Prostate gland (tissue), 2 donors: ENCODE measurements at regions not wholly inside any gene's neighbourhood (a gene's known extent, or its start where the extent isn't known, plus 50 kb on each side); places are given as distances from the start of the nearest gene placed in this dataset.

Source experiments
- DNase-seq: peaks from one replicate; pipeline ENCODE4 v3.0.0-alpha.2; 2019; ENCODE audit warnings: low spot score
- H3K27ac ChIP-seq, 2 donors: fragments of 200-600 bp; sonication (generic); 2 replicates each; pipeline ENCODE4 v1.5.1; 2017 to 2019
- H3K27me3 ChIP-seq: fragments of 200-600 bp; sonication (generic); replicated peaks from 2 replicates; pipeline ENCODE4 v1.5.1; 2019; ENCODE audit not compliant: insufficient read depth
- H3K36me3 ChIP-seq, 2 donors: fragments of 200-600 bp; sonication (generic); 1 replicate in 1 of 2; 2 replicates in 1 of 2; pipeline versions ENCODE4 v1.5.1 to v1.8.1; 2017 to 2019
- H3K4me1 ChIP-seq: fragments of 200-600 bp; sonication (generic); replicated peaks from 2 replicates; pipeline ENCODE4 v1.5.1; 2019
- H3K4me3 ChIP-seq, 2 donors: fragments of 200-600 bp; sonication (generic); 2 replicates each; pipeline ENCODE4 v1.5.1; 2017 to 2019
- H3K9me3 ChIP-seq: fragments of 200-600 bp; sonication (generic); 2 replicates; pipeline ENCODE4 v1.5.1; 2017
- CTCF ChIP-seq, 4 experiments: fragments of 200-600 bp in 2 of 4; fragments of 450-650 bp in 2 of 4; sonication (generic) in 2 of 4; IDR thresholded peaks; 1 replicate in 3 of 4; 2 replicates in 1 of 4; pipeline ENCODE4 v1.5.1; 2016 to 2019; ENCODE audit warnings: antibody characterized with exemption in 4 of 4, mild to moderate bottlenecking in 2 of 4, moderate library complexity in 2 of 4
- POLR2A ChIP-seq: fragments of 450-650 bp; IDR thresholded peaks from one replicate; pipeline ENCODE4 v1.6.1; 2016; ENCODE audit warnings: antibody characterized with exemption, mild to moderate bottlenecking
- POLR2AphosphoS5 ChIP-seq: sonication (generic); formaldehyde crosslinking; IDR thresholded peaks from one replicate; pipeline ENCODE4 v1.6.1; 2017; ENCODE audit warnings: antibody characterized with exemption
- WGBS: methylation state at CpG from one replicate; pipeline ENCODE4 v1.1.5; 2018; 5-methylcytosine and 5-hydroxymethylcytosine counted together
- intact Hi-C: fragments of 100-400 bp; cut with DNase I; formaldehyde crosslinking; loops from one replicate; pipeline ENCODE4 v1.14.2; 2022

GRCh38 chr3:18660059-18660458, 234.9 kb upstream of the SATB1 start:
- no peaks in the 10 kb centered on the region for H3K36me3 ChIP-seq
- no peak overlapping the region for H3K4me3 ChIP-seq
- DNase-seq: no peak
- no peak overlapping the region for H3K27ac ChIP-seq
- TF ChIP-seq POLR2A (no peak), CTCF (IDR thresholded peaks at IDR 0.05) (no peak), POLR2AphosphoS5 (no peak)
- H3K9me3 ChIP-seq: no peaks in the 10 kb centered on the region
- no peaks in the 10 kb centered on the region for H3K27me3 ChIP-seq
- H3K4me1 ChIP-seq: no peaks in the 10 kb centered on the region
- intact Hi-C loops: no loop called here

GRCh38 chr3:18657858-18658820, 233.0 kb upstream of the SATB1 start:
- Histone ChIP-seq H3K9me3 (no peaks in the 10 kb centered on the region), H3K36me3 (no peaks in the 10 kb centered on the region), H3K4me1 (no peaks in the 10 kb centered on the region), H3K4me3 (no peak overlapping the region), H3K27me3 (no peaks in the 10 kb centered on the region), H3K27ac (no peak overlapping the region)
- TF ChIP-seq CTCF (IDR thresholded peaks at IDR 0.05) (no peak), POLR2AphosphoS5 (no peak)
- intact Hi-C loops: no loop called here
- 38% methylated on average over 6 of the region's 6 CpGs for WGBS
- DNase-seq: peak; percentile 6

GRCh38 chr3:18656866-18657265, 231.7 kb upstream of the SATB1 start:
- no peak for DNase-seq
- Histone ChIP-seq H3K27ac (no peak overlapping the region), H3K27me3 (no peaks in the 10 kb centered on the region), H3K4me1 (no peaks in the 10 kb centered on the region), H3K36me3 (no peaks in the 10 kb centered on the region), H3K9me3 (no peaks in the 10 kb centered on the region), H3K4me3 (no peak overlapping the region)
- 53% methylated on average over 5 of the region's 5 CpGs for WGBS
- TF ChIP-seq POLR2A (no peak), CTCF (IDR thresholded peaks at IDR 0.05) (no peak), POLR2AphosphoS5 (no peak)
- intact Hi-C loops: no loop called here

GRCh38 chr3:18656410-18656809, 231.3 kb upstream of the SATB1 start:
- intact Hi-C loops: no loop called here
- H3K9me3 ChIP-seq: no peaks in the 10 kb centered on the region
- no peaks in the 10 kb centered on the region for H3K4me1 ChIP-seq
- no peaks in the 10 kb centered on the region for H3K36me3 ChIP-seq
- no peak overlapping the region for H3K4me3 ChIP-seq
- DNase-seq: no peak
- TF ChIP-seq POLR2AphosphoS5 (no peak), POLR2A (no peak), CTCF (IDR thresholded peaks at IDR 0.05) (no peak)
- H3K27ac ChIP-seq: no peak overlapping the region
- WGBS: 91% methylated on average over 2 of the region's 2 CpGs
- no peaks in the 10 kb centered on the region for H3K27me3 ChIP-seq

GRCh38 chr3:18655827-18656226, 230.7 kb upstream of the SATB1 start:
- Histone ChIP-seq H3K27ac (no peak overlapping the region), H3K36me3 (no peaks in the 10 kb centered on the region), H3K4me1 (no peaks in the 10 kb centered on the region), H3K9me3 (no peaks in the 10 kb centered on the region), H3K27me3 (no peaks in the 10 kb centered on the region), H3K4me3 (no peak overlapping the region)
- TF ChIP-seq POLR2AphosphoS5 (no peak), POLR2A (no peak), CTCF (IDR thresholded peaks at IDR 0.05) (no peak)
- intact Hi-C loops: no loop called here
- DNase-seq: no peak
- WGBS: 87% methylated on average over 1 of the region's 1 CpG
